ENCODE measurements at regions not wholly inside any gene's neighbourhood (a gene's known extent, or its start where the extent isn't known, plus 50 kb on each side); places are given as distances from the start of the nearest gene placed in this dataset.

DNA sequence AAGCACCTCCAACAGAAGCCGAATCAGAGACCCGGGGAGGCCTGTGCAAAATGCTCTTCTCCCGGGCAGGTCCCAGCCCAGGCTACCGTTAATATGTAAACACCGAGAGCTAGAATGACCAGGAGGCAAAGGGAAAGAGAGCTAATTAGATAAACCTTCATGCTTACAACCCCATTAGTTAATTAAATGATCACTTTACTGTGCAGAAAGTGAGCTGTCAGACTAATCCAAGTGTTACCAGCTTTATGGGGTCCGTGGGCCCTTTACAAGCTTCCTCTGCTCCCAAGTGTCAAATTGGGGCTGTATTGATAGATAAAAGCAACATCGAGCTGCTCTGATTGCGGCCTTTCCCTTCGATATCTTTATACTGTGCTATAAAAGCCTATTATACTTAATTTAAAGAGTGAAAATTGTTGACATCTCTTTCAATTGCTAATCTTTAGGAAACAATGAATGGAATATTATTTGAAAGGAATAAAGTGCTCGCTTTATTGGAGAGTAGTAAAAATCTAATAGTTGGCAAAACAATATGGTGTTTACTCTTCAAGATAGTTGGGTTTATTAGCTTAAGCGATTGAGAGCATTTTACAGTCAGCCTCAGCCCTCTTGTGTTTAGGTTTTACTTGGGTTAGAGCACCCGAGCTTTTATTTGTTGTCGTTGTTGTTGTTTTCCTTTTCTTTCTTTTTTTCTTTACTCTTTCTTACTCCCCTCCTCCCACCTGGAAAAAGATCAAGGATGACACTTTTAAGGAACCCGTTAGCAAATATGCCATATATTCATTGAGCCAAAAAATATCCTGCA, 189.3 kb upstream of the GPR12 start:
- DNase-seq (ENCODE audit: low read depth) = no peak
- TF ChIP-seq, protein P1, sequence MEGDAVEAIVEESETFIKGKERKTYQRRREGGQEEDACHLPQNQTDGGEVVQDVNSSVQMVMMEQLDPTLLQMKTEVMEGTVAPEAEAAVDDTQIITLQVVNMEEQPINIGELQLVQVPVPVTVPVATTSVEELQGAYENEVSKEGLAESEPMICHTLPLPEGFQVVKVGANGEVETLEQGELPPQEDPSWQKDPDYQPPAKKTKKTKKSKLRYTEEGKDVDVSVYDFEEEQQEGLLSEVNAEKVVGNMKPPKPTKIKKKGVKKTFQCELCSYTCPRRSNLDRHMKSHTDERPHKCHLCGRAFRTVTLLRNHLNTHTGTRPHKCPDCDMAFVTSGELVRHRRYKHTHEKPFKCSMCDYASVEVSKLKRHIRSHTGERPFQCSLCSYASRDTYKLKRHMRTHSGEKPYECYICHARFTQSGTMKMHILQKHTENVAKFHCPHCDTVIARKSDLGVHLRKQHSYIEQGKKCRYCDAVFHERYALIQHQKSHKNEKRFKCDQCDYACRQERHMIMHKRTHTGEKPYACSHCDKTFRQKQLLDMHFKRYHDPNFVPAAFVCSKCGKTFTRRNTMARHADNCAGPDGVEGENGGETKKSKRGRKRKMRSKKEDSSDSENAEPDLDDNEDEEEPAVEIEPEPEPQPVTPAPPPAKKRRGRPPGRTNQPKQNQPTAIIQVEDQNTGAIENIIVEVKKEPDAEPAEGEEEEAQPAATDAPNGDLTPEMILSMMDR (IDR thresholded peaks at IDR 0.05; ENCODE audit: insufficient read depth, low read length) = no peak
- no peak overlapping the region for H3K4me3 ChIP-seq (ENCODE audit: low read depth, low read length)

DNA sequence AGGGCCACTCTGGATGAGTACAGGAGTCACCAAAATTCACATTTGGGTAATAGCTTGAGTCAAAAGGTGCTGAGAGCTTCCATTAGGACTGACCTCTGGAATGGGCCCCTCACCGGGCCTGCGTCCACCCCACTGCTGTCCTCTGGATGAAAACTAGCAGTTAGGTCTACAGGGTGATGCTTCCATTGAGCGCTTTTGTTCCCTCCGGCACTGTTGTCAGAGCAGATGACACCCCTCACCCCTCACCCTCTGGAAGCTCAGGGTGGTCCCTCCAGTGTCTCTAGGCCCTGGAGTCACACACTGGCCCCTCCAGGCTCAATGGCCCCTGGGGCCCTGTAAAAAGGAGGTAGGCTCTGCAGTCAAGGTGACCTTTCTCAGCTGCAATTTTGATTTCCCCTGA, 187.8 kb upstream of the GPR12 start:
- TF ChIP-seq, protein P1 (IDR thresholded peaks at IDR 0.05; ENCODE audit: insufficient read depth, low read length) = no peak
- DNase-seq (ENCODE audit: low read depth) = no peak
- H3K4me3 ChIP-seq (ENCODE audit: low read depth, low read length) = no peak overlapping the region

- peak; percentile 86 for DNase-seq (ENCODE audit: low read depth)
- TF ChIP-seq, protein P1 (IDR thresholded peaks at IDR 0.05; ENCODE audit: insufficient read depth, low read length) = peak; percentile 93
- no peak overlapping the region for H3K4me3 ChIP-seq (ENCODE audit: low read depth, low read length)
Measured at GRCh38 chr13:26946684-26947343, 186.2 kb upstream of the GPR12 start.

GRCh38 chr13:26943748-26944147, 183.2 kb upstream of the GPR12 start:
- TF ChIP-seq, protein P1 (IDR thresholded peaks at IDR 0.05; ENCODE audit: insufficient read depth, low read length) = no peak
- H3K4me3 ChIP-seq (ENCODE audit: low read depth, low read length) = no peak overlapping the region
- DNase-seq (ENCODE audit: low read depth) = no peak

- no peak for DNase-seq (ENCODE audit: low read depth)
- no peak overlapping the region for H3K4me3 ChIP-seq (ENCODE audit: low read depth, low read length)
- TF ChIP-seq, protein P1 (IDR thresholded peaks at IDR 0.05; ENCODE audit: insufficient read depth, low read length) = no peak
Measured at GRCh38 chr13:26942184-26942583, 181.6 kb upstream of the GPR12 start.

DNA sequence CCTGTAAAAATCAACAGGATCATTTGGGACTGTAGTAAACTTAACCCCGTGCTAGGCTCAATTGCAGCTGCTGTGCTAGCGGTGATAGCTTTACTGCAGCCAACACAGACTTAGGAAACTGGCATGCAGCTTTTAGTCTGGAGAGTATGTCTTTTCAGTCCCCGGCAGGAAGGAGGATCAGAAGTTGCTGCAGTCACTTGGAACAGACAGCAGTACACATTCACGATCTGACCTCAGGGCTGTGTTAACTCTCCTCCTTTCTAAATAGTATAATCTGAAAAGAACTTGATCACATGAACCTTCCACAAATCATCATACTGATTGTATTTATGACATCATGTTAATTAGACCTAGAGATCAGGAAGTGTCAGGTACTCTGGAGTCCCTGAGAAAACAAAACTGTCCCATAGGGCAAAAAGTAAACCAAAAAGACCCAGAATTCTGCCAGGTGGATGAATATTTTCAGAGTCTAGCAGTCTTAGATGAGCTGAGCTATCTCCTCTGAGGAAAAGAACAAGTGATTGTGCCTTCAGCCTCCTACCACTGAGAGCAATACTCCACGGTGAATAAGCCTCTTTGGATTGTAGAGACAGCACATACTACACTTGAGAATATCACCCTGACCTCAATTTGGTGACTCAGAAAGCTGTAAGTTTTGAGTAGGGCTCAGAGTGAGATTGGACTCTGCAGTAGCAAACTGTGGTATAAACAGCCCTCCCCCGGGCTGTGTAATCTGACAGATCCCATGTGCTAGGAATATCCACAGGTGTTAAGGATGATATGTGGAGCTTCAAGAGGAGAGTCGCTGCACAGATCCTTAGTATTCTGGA, 181.0 kb upstream of the GPR12 start:
- TF ChIP-seq, protein P1 (IDR thresholded peaks at IDR 0.05; ENCODE audit: insufficient read depth, low read length) = no peak
- no peak overlapping the region for H3K4me3 ChIP-seq (ENCODE audit: low read depth, low read length)
- peak; percentile 69 for DNase-seq (ENCODE audit: low read depth)

Measured in fibroblast of the aortic adventitia (primary cell).